PC-9 (cell line): ENCODE measurements at regions not wholly inside any gene's neighbourhood (a gene's known extent, or its start where the extent isn't known, plus 50 kb on each side); places are given as distances from the start of the nearest gene placed in this dataset.

Experiments used
- BruUV-seq: library from RNA; stranded (reverse); fragments of 400-500 nt; replicated peaks from 2 replicates; lab custom pipeline; 2021; lab: Mats Ljungman, UMichigan
- CTCF ChIA-PET: fragments of 300-600 bp; sonication (Branson Sonifier 250); formaldehyde crosslinking; loops from one replicate; lab custom pipeline; 2022; ENCODE audit warnings: antibody characterized with exemption; lab: Charles Lee
- POLR2A ChIA-PET: fragments of 300-600 bp; sonication (Branson Sonifier 250); formaldehyde crosslinking; loops from one replicate; lab custom pipeline; 2022; ENCODE audit warnings: antibody characterized with exemption; ENCODE audit not compliant: unreplicated experiment; lab: Charles Lee
- DNase-seq, 2 experiments: peaks; one replicate each; pipeline versions ENCODE4 v3.0.0 to v3.0.0-alpha.2; 2015 to 2022; ENCODE audit warnings: mixed read lengths in 1 of 2
- H2AFZ ChIP-seq: fragments of 200-600 bp; sonication (generic); 2 replicates; pipeline ENCODE4 v1.8.1; 2017; ENCODE audit warnings: antibody characterized with exemption
- H3F3A ChIP-seq: fragments of 200-600 bp; sonication (generic); 2 replicates; pipeline ENCODE4 v1.8.1; 2017; ENCODE audit warnings: antibody characterized with exemption, mild to moderate bottlenecking, low read depth; ENCODE audit not compliant: insufficient read depth
- H3K27ac ChIP-seq: fragments of 200-600 bp; sonication (generic); 2 replicates; pipeline ENCODE4 v1.6.1; 2016; ENCODE audit warnings: mixed run types
- H3K27me3 ChIP-seq: fragments of 200-600 bp; sonication (generic); 2 replicates; pipeline ENCODE4 v1.6.1; 2016; ENCODE audit warnings: low read depth, mixed run types; ENCODE audit not compliant: insufficient read depth
- H3K36me3 ChIP-seq: fragments of 200-600 bp; sonication (generic); 2 replicates; pipeline ENCODE4 v1.6.1; 2016; ENCODE audit warnings: low read depth, mixed run types
- H3K4me1 ChIP-seq: fragments of 200-600 bp; sonication (generic); replicated peaks from 2 replicates; pipeline ENCODE4 v1.6.1; 2016; ENCODE audit warnings: mixed run types; ENCODE audit not compliant: insufficient read depth
- H3K4me2 ChIP-seq: fragments of 200-600 bp; sonication (generic); 2 replicates; pipeline ENCODE4 v1.6.1; 2017; ENCODE audit warnings: mixed run types
- H3K4me3 ChIP-seq: fragments of 200-600 bp; sonication (generic); 2 replicates; pipeline ENCODE4 v1.6.1; 2016; ENCODE audit warnings: mixed run types
- H3K79me2 ChIP-seq: fragments of 200-600 bp; sonication (generic); 2 replicates; pipeline ENCODE4 v1.6.1; 2017; ENCODE audit warnings: low read depth, mixed run types
- H3K9me2 ChIP-seq: fragments of 200-600 bp; sonication (generic); 2 replicates; pipeline ENCODE4 v1.8.1; 2017; ENCODE audit warnings: mild to moderate bottlenecking; ENCODE audit not compliant: insufficient read depth
- H3K9me3 ChIP-seq: fragments of 200-600 bp; sonication (generic); 2 replicates; pipeline ENCODE4 v1.8.1; 2016; ENCODE audit warnings: low read depth; ENCODE audit not compliant: insufficient read depth
- H4K20me1 ChIP-seq: fragments of 200-600 bp; sonication (generic); 2 replicates; pipeline ENCODE4 v1.8.1; 2017; ENCODE audit not compliant: insufficient read depth
- EZH2 ChIP-seq: fragments of 200-600 bp; sonication (generic); IDR thresholded peaks from 2 replicates; pipeline ENCODE4 v1.8.0; 2017; ENCODE audit warnings: antibody characterized with exemption, low read depth
- intact Hi-C: fragments of 100-400 bp; cut with micrococcal nuclease; formaldehyde crosslinking; loops from one replicate; pipeline ENCODE4 v1.10.0; 2022; ENCODE audit not compliant: unreplicated experiment
- TF ChIP-seq, protein P1 (sequence below): fragments of 200-600 bp; sonication (generic); conservative IDR thresholded peaks from 2 replicates; pipeline ENCODE4 v1.6.1; 2017; ENCODE audit warnings: mixed run types, antibody characterized with exemption, mild to moderate bottlenecking, moderate library complexity

DNA sequence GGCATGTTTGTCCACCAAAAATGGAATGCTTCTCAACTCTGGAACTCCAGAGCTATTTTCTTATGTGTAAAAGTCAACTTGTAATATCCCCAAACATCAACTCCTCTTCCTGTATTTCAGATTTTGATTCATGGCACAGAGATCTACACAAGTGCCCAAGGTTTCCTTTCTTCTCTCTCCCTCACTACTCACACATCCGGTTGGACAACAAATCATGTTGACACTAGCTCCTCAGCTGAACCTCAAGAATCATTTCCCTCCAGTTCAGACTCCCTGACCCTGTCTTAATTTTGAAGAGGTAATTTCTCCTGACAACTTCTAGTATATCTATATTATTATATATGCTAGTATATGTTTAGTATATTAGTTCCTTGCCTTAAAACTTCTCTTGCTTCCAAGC is 485.4 kb upstream of the CCDC196 start:
- BruUV-seq = no TSS peak
- no peak for DNase-seq

DNA sequence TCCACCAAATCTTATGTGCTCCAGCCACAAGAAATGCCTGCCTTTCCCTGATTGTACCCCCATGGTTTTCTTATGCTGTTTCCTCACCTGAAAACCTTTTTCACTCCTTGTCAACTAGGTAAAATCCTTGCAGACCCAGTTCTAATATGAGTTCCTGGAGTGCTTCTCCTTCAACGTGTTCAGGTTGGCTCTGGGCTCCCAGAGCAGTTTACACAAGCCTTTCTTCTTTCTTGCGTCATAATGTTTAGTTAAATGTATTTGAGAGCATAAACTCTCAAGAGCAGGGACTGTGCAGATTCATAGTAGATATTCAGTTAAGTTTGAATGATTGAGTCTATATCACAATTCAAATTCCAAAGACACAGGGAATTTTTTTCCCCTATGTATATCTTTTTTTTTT is 484.8 kb upstream of the CCDC196 start:
- CTCF ChIA-PET = interaction anchor here (0.6 kb wide), 1 partner anchor 1571 kb away, joined by 5 read pairs; no protein-coding TSS in a partner anchor
- POLR2A ChIA-PET = no interaction called here
- Histone ChIP-seq H3K4me3 (no peak overlapping the region), H3K9me3 (no peaks in the 10 kb centered on the region), H3K27me3 (no peaks in the 10 kb centered on the region), H3K36me3 (no peaks in the 10 kb centered on the region), H3F3A (no peaks in the 10 kb centered on the region), H3K27ac (no peak overlapping the region), H3K79me2 (no peaks in the 10 kb centered on the region), H3K4me1 (peaks cover 10% of the 10 kb centered on the region; the same call in 1 of the 2 replicates), H3K4me2 (no peak overlapping the region), H4K20me1 (no peaks in the 10 kb centered on the region), H3K9me2 (no peaks in the 10 kb centered on the region), H2AFZ (no peak overlapping the region)
- intact Hi-C loops = no loop called here
- DNase-seq = no peak
- no TSS peak for BruUV-seq
- TF ChIP-seq EZH2 = no peak
- TF ChIP-seq, protein P1, sequence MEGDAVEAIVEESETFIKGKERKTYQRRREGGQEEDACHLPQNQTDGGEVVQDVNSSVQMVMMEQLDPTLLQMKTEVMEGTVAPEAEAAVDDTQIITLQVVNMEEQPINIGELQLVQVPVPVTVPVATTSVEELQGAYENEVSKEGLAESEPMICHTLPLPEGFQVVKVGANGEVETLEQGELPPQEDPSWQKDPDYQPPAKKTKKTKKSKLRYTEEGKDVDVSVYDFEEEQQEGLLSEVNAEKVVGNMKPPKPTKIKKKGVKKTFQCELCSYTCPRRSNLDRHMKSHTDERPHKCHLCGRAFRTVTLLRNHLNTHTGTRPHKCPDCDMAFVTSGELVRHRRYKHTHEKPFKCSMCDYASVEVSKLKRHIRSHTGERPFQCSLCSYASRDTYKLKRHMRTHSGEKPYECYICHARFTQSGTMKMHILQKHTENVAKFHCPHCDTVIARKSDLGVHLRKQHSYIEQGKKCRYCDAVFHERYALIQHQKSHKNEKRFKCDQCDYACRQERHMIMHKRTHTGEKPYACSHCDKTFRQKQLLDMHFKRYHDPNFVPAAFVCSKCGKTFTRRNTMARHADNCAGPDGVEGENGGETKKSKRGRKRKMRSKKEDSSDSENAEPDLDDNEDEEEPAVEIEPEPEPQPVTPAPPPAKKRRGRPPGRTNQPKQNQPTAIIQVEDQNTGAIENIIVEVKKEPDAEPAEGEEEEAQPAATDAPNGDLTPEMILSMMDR = no peak

More for the DNA sequence above, 485.4 kb upstream of the CCDC196 start:
- Histone ChIP-seq H2AFZ (no peak overlapping the region), H3K9me3 (no peaks in the 10 kb centered on the region), H3K4me3 (no peak overlapping the region), H3K36me3 (no peaks in the 10 kb centered on the region), H3K4me2 (no peak overlapping the region), H3K9me2 (no peaks in the 10 kb centered on the region), H4K20me1 (no peaks in the 10 kb centered on the region), H3K79me2 (no peaks in the 10 kb centered on the region), H3K27me3 (no peaks in the 10 kb centered on the region), H3K4me1 (peaks cover 10% of the 10 kb centered on the region; the same call in 1 of the 2 replicates), H3F3A (no peaks in the 10 kb centered on the region), H3K27ac (no peak overlapping the region)
- ChIA-PET POLR2A (no interaction called here), CTCF (no interaction called here)
- TF ChIP-seq, protein P1 = no peak
- TF ChIP-seq EZH2 = no peak
- intact Hi-C loops = no loop called here

DNA sequence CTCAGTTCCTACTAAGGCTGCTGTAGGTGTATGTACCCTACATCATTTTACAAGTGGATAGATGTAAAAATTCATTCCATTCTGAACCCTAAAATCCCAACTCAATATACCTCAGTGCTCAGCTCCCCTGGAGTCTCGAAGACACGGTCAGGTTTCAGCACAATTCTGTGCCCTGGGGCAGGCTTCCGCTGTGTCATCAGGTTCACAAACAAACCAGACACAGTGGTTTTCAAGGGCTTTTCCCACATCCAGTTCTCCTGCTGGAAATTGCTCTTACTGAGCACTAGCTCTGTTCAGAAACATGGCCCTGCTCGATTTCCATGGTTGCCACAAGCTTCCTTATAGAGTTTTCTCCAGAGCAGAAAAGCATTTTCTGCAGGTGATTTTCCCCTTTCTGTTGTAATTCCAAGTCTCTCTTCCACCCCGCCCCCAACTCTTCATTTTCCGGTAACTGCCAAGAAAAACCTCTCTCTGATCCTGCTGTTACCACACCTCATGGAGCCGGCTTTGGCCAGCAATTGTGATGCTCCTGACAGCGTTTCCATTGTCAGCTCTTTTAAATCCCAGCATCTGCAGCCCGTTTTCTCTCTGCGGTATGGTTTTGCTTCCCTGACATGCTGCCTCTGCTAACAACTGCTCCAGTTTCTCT is 483.0 kb upstream of the CCDC196 start:
- no TSS peak for BruUV-seq
- Histone ChIP-seq H3K4me1 (peaks cover 10% of the 10 kb centered on the region; the same call in 1 of the 2 replicates), H4K20me1 (no peaks in the 10 kb centered on the region), H3K27ac (no peak overlapping the region), H3K9me3 (no peaks in the 10 kb centered on the region), H3F3A (no peaks in the 10 kb centered on the region), H3K4me3 (no peak overlapping the region), H2AFZ (no peak overlapping the region), H3K27me3 (no peaks in the 10 kb centered on the region), H3K36me3 (no peaks in the 10 kb centered on the region), H3K79me2 (no peaks in the 10 kb centered on the region), H3K4me2 (peak overlapping the region; percentile 32), H3K9me2 (no peaks in the 10 kb centered on the region)
- ChIA-PET POLR2A (interaction anchor here (0.7 to 1.0 kb wide), 2 partner anchors 42 to 56 kb away, joined by 3 to 4 read pairs; no protein-coding TSS in a partner anchor), CTCF (interaction anchor here (0.6 kb wide), 1 partner anchor 288 kb away, joined by 3 read pairs; no protein-coding TSS in a partner anchor)
- peak in 1 of 2 experiments; percentile 60 for DNase-seq
- intact Hi-C loops = no loop called here
- TF ChIP-seq EZH2 = no peak
- TF ChIP-seq, protein P1 = no peak
